Fibroblast of villous mesenchyme (primary cell): ENCODE measurements at regions not wholly inside any gene's neighbourhood (a gene's known extent, or its start where the extent isn't known, plus 50 kb on each side); places are given as distances from the start of the nearest gene placed in this dataset.

Experiments
- DNase-seq: peaks from one replicate; pipeline ENCODE4 v3.0.0-alpha.2; 2010; ENCODE audit warnings: low read depth
- H3K4me3 ChIP-seq: 2 replicates; pipeline ENCODE4 v1.5.1; 2011; ENCODE audit warnings: low read depth, mild to moderate bottlenecking, low read length
- TF ChIP-seq, protein P1 (sequence below): IDR thresholded peaks from 2 replicates; pipeline ENCODE4 v1.5.1; 2012; ENCODE audit warnings: low read depth, mild to moderate bottlenecking, low read length; ENCODE audit not compliant: insufficient read depth

GRCh38 chr18:8479789-8480188 is 129.4 kb upstream of the RAB12 start:
- TF ChIP-seq, protein P1, sequence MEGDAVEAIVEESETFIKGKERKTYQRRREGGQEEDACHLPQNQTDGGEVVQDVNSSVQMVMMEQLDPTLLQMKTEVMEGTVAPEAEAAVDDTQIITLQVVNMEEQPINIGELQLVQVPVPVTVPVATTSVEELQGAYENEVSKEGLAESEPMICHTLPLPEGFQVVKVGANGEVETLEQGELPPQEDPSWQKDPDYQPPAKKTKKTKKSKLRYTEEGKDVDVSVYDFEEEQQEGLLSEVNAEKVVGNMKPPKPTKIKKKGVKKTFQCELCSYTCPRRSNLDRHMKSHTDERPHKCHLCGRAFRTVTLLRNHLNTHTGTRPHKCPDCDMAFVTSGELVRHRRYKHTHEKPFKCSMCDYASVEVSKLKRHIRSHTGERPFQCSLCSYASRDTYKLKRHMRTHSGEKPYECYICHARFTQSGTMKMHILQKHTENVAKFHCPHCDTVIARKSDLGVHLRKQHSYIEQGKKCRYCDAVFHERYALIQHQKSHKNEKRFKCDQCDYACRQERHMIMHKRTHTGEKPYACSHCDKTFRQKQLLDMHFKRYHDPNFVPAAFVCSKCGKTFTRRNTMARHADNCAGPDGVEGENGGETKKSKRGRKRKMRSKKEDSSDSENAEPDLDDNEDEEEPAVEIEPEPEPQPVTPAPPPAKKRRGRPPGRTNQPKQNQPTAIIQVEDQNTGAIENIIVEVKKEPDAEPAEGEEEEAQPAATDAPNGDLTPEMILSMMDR, result no peak
- DNase-seq, result no peak
- no peak overlapping the region for H3K4me3 ChIP-seq

DNA sequence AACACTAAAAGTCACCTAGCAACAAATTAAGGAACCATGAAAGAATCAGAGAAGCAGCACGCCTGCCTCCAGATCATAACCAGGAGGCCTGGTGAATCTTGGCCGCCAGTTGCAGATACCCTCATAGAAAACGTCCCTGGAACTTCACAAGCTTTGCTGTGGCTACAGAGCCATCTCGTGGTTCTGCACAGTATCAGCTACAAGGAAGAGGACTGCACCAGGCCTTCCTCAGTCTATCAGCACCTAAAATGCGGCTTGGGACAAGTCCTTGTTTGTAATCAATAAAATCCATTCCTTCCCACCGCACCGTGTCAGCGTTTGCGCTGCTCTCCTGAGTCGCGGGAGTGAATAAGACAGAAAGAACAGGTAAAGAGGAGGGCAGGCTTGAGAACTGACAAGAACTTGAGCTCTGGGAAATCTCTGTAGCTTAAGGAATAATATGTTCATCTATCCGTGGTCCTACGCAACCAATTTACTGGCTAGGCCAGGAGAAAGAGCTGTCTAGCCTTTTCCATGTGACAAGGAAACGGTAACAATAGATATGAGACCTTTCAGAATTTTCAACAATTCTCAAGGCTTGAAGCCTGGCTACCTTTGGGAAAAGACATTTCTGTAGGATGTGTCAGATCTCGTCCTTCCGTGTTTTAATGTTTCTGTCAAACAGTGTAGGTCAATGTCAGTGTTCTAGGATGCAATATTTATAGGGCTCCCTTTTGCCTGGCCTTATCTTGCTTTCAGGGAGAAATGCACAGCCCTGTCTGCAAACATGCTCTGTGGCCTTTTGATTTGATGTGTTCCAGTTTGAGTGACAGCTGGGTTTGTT is 128.5 kb upstream of the RAB12 start:
- no peak overlapping the region for H3K4me3 ChIP-seq
- TF ChIP-seq, protein P1, result peak; percentile 62
- peak; percentile 61 for DNase-seq

DNA sequence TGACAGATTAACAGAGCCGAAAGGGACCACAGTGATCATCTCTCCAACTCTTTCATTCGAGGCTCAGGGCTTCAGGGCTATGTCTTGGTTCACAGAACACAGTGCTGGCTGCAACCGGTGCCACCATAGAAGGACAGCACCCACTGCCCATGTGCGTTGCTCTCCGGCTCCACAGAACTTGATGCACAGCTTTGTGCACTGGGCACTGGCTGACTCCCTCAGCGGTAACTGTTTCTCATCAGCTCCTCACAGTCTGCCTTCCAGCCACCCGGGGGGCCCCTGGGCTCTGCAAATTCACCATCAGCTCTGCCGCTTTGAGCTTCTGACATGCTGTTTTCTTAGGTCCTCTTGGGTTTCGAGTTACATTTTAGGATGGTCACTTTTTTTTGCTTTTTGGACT is 124.3 kb upstream of the RAB12 start:
- no peak for DNase-seq
- TF ChIP-seq, protein P1, result no peak
- H3K4me3 ChIP-seq, result no peak overlapping the region

GRCh38 chr18:8489761-8490160 is 119.5 kb upstream of the RAB12 start:
- no peak for DNase-seq
- H3K4me3 ChIP-seq, result no peak overlapping the region
- TF ChIP-seq, protein P1, result no peak

DNA sequence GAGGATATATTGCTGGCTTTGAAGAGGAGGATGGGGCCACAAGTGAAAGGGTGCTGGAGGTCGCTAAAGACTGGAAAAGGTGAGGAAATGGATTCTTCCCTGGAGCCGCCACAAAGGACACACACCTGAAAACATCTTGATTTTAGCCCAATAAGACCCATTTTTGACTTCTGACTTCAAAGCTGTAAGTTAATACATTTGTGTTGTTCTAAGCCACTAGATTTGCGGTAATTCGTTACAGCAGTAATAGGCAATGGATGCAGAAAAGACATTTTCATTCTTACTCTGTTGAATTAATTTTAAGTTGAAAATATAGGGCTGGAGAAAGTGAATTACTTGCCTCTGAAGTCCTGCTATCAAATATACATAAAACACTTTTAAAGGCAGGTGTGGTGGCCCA is 117.7 kb upstream of the RAB12 start:
- TF ChIP-seq, protein P1, result no peak
- no peak for DNase-seq
- no peak overlapping the region for H3K4me3 ChIP-seq

GRCh38 chr18:8493141-8493540 is 116.1 kb upstream of the RAB12 start:
- no peak overlapping the region for H3K4me3 ChIP-seq
- TF ChIP-seq, protein P1, result no peak
- no peak for DNase-seq

DNA sequence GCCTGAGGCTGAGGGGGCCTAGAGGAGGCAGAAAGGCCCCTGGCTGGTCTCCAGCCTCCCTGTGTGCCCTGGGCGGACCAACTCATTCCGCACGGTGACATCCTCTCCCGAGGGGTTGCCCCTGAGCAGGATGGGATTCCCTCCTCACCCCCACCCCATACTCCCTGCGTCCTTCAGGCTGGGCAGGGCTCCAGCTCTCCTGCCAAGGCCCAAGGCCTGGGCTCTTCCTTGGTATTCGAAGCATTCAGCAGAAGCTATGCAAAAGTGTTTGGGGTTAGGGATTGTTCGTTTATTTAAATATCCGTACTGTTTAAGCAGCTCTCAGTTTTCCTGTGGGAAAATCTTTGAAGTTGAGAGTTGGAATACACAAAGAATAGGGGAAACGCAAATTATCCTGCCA is 113.1 kb upstream of the RAB12 start:
- no peak overlapping the region for H3K4me3 ChIP-seq
- DNase-seq, result no peak
- TF ChIP-seq, protein P1, result no peak
